Raji (cell line): ENCODE measurements at regions not wholly inside any gene's neighbourhood (a gene's known extent, or its start where the extent isn't known, plus 50 kb on each side); places are given as distances from the start of the nearest gene placed in this dataset.

ENCODE experiments used
- POLR2A ChIP-seq: IDR thresholded peaks from 2 replicates; pipeline ENCODE4 v1.6.1; 2011; ENCODE audit warnings: low read depth, low read length, control low read depth; ENCODE audit not compliant: insufficient read depth

- TF ChIP-seq POLR2A = no peak
These were observed 759.9 kb upstream of the HS6ST1 start for GRCh38 chr2:129078548-129078947.

- no peak for TF ChIP-seq POLR2A
These were observed 762.2 kb upstream of the HS6ST1 start for GRCh38 chr2:129080715-129081476.

GRCh38 chr2:129085386-129085785, 766.7 kb upstream of the HS6ST1 start:
- no peak for TF ChIP-seq POLR2A

GRCh38 chr2:129087133-129087813, 768.6 kb upstream of the HS6ST1 start:
- TF ChIP-seq POLR2A = no peak

GRCh38 chr2:129091620-129092019, 773.0 kb upstream of the HS6ST1 start:
- no peak for TF ChIP-seq POLR2A

- no peak for TF ChIP-seq POLR2A
These were observed 774.3 kb upstream of the HS6ST1 start for GRCh38 chr2:129092956-129093355.

- TF ChIP-seq POLR2A = no peak
These were observed 782.5 kb upstream of the HS6ST1 start for GRCh38 chr2:129101186-129101585.

GRCh38 chr2:129103936-129104878, 785.5 kb upstream of the HS6ST1 start:
- TF ChIP-seq POLR2A = no peak

- TF ChIP-seq POLR2A = no peak
These were observed 793.5 kb upstream of the HS6ST1 start for GRCh38 chr2:129112181-129112580.

GRCh38 chr2:129113776-129114175, 795.1 kb upstream of the HS6ST1 start:
- TF ChIP-seq POLR2A = no peak

GRCh38 chr2:129117434-129117833, 798.8 kb upstream of the HS6ST1 start:
- TF ChIP-seq POLR2A = no peak

- no peak for TF ChIP-seq POLR2A
These were observed 799.6 kb upstream of the HS6ST1 start for GRCh38 chr2:129118296-129118695.

- TF ChIP-seq POLR2A = no peak
These were observed 810.4 kb upstream of the HS6ST1 start for GRCh38 chr2:129129087-129129486.

- TF ChIP-seq POLR2A = no peak
These were observed 815.3 kb upstream of the HS6ST1 start for GRCh38 chr2:129133692-129134641.
